Body of pancreas (tissue), 4 donors: ENCODE measurements at regions not wholly inside any gene's neighbourhood (a gene's known extent, or its start where the extent isn't known, plus 50 kb on each side); places are given as distances from the start of the nearest gene placed in this dataset.

Experiments
- ATAC-seq: fragments of 150-250 bp; one replicate; pipeline ENCODE4 v1.9.1; 2016
- DNase-seq, 4 donors: peaks; one replicate each; pipeline ENCODE4 v3.0.0-alpha.2; 2019
- H3K27ac ChIP-seq, 4 donors: fragments of 200-600 bp; sonication (generic); 1 replicate in 3 of 4; 2 replicates in 1 of 4; pipeline versions ENCODE4 v1.5.1 to v1.6.1; 2016 to 2019; ENCODE audit warnings: mild to moderate bottlenecking in 1 of 4, mixed read lengths in 1 of 4, moderate library complexity in 1 of 4
- H3K27me3 ChIP-seq, 2 donors: fragments of 200-600 bp; sonication (generic); one replicate each; pipeline ENCODE4 v1.6.0; 2016; ENCODE audit warnings: mild to moderate bottlenecking in 1 of 2
- H3K36me3 ChIP-seq, 2 donors: fragments of 200-600 bp; sonication (generic); replicated peaks in 1 of 2; 2 replicates each; pipeline ENCODE4 v1.5.1; 2016; ENCODE audit warnings: low read depth in 2 of 2; ENCODE audit not compliant: insufficient read depth in 1 of 2
- H3K4me1 ChIP-seq: fragments of 200-600 bp; sonication (generic); one replicate; pipeline ENCODE4 v1.6.0; 2016
- H3K4me3 ChIP-seq, 2 donors: fragments of 200-600 bp; sonication (generic); 1 replicate in 1 of 2; 2 replicates in 1 of 2; pipeline ENCODE4 v1.5.1; 2016 to 2019
- H3K9me3 ChIP-seq, 3 donors: fragments of 200-600 bp; sonication (generic); 1 replicate in 2 of 3; 2 replicates in 1 of 3; pipeline ENCODE4 v1.5.1; 2016
- CTCF ChIP-seq, 7 experiments: fragments of 450-650 bp in 4 of 7; fragments of 200-600 bp in 3 of 7; sonication (generic) in 3 of 7; IDR thresholded peaks; one replicate each; pipeline ENCODE4 v1.5.1; 2016 to 2019; ENCODE audit warnings: antibody characterized with exemption in 7 of 7
- POLR2A ChIP-seq, 3 donors: fragments of 450-650 bp; IDR thresholded peaks; one replicate each; pipeline ENCODE4 v1.6.1; 2016; ENCODE audit warnings: antibody characterized with exemption in 3 of 3, mild to moderate bottlenecking in 2 of 3
- WGBS, 2 donors: methylation state at CpG; one replicate each; pipeline ENCODE4 v1.1.5; 2017; 5-methylcytosine and 5-hydroxymethylcytosine counted together
- intact Hi-C: fragments of 100-400 bp; cut with DNase I; formaldehyde crosslinking; loops from one replicate; pipeline ENCODE4 v1.15.1; 2023

DNA sequence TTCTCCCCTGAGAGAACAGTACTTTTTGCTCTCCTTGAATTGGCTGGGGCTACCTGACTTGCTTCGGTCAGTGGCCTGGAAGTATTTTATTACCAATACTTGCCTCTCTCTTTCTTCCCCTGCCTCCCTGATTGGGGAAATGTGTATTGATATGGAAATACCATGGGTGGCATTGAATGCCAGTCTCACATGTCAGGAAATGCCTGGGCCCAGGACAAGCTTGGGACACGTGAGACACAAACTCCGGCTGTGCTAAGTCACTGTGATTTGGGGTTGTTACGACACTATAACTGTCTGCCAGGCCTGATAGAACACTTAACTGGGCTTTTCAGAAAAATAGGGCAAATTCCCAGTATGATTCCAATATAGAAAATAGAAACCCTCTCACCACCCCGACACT lies 238.3 kb downstream of the GADD45G start:
- no peaks in the 10 kb centered on the region for H3K9me3 ChIP-seq
- TF ChIP-seq POLR2A (IDR thresholded peaks at IDR 0.05) (no peak), CTCF (IDR thresholded peaks at IDR 0.05) (no peak)
- H3K27me3 ChIP-seq: no peaks in the 10 kb centered on the region
- peaks cover 7% of the 10 kb centered on the region for H3K4me1 ChIP-seq
- no peak overlapping the region for H3K4me3 ChIP-seq
- WGBS, 2 donors: 85 to 97% methylated on average over 5 of the region's 5 CpGs
- intact Hi-C loops: no loop called here
- H3K36me3 ChIP-seq: no peaks in the 10 kb centered on the region
- no peak for ATAC-seq
- no peak overlapping the region for H3K27ac ChIP-seq
- no peak for DNase-seq

GRCh38 chr9:89843591-89843990 lies 238.8 kb downstream of the GADD45G start:
- Histone ChIP-seq H3K4me3 (no peak overlapping the region), H3K4me1 (peaks cover 7% of the 10 kb centered on the region), H3K9me3 (no peaks in the 10 kb centered on the region), H3K27ac (no peak overlapping the region), H3K27me3 (no peaks in the 10 kb centered on the region), H3K36me3 (no peaks in the 10 kb centered on the region)
- no peak for TF ChIP-seq POLR2A (IDR thresholded peaks at IDR 0.05)
- TF ChIP-seq CTCF (IDR thresholded peaks at IDR 0.05): no peak
- no peak for DNase-seq
- no peak for ATAC-seq
- WGBS, 2 donors: 96 to 100% methylated on average over 3 of the region's 3 CpGs
- intact Hi-C loops: no loop called here

DNA sequence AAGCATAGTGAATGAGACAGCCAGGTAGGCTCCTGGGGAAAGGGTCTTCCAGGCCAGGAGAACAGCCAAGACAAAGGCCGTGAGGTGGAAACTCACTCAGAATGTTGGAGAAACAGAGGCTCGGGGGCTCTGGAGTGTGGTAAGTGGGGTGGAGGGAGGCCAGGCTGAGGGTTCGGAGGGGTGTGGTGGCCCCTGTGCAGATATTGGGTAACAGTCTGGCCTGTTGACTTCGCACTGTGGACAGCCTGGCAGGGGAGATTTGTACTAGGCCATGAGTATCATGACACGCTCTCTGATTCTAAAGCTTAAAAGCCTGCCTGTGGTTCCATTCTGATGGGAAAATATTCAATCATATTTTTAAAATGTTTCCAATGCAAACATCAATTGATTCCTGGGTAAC lies 239.3 kb downstream of the GADD45G start:
- intact Hi-C loops: no loop called here
- H3K27me3 ChIP-seq: no peaks in the 10 kb centered on the region
- H3K27ac ChIP-seq: no peak overlapping the region
- ATAC-seq (no peak), DNase-seq (no peak)
- no peaks in the 10 kb centered on the region for H3K9me3 ChIP-seq
- WGBS, 2 donors: 94% methylated on average over 5 of the region's 5 CpGs
- H3K4me1 ChIP-seq: peaks cover 7% of the 10 kb centered on the region
- H3K36me3 ChIP-seq: no peaks in the 10 kb centered on the region
- H3K4me3 ChIP-seq: no peak overlapping the region
- no peak for TF ChIP-seq POLR2A (IDR thresholded peaks at IDR 0.05)
- no peak for TF ChIP-seq CTCF (IDR thresholded peaks at IDR 0.05)

- Histone ChIP-seq H3K36me3 (no peaks in the 10 kb centered on the region), H3K9me3 (no peaks in the 10 kb centered on the region), H3K27ac (no peak overlapping the region), H3K4me1 (peaks cover 7% of the 10 kb centered on the region), H3K4me3 (no peak overlapping the region), H3K27me3 (no peaks in the 10 kb centered on the region)
- ATAC-seq (no peak), DNase-seq (no peak)
- TF ChIP-seq POLR2A (IDR thresholded peaks at IDR 0.05): no peak
- intact Hi-C loops: no loop called here
- WGBS, 2 donors: 76 to 83% methylated on average over 6 of the region's 6 CpGs
Measured at GRCh38 chr9:89844535-89844934, 239.7 kb downstream of the GADD45G start.

GRCh38 chr9:89845321-89845720 lies 240.5 kb downstream of the GADD45G start:
- ATAC-seq: no peak

More at GRCh38 chr9:89845321-89845720, 240.5 kb downstream of the GADD45G start:
- no peaks in the 10 kb centered on the region for H3K27me3 ChIP-seq
- no peaks in the 10 kb centered on the region for H3K36me3 ChIP-seq
- no peak overlapping the region for H3K27ac ChIP-seq
- no peaks in the 10 kb centered on the region for H3K9me3 ChIP-seq
- 74 to 79% methylated on average over 3 of the region's 3 CpGs for WGBS, 2 donors
- TF ChIP-seq CTCF (IDR thresholded peaks at IDR 0.05) (no peak), POLR2A (IDR thresholded peaks at IDR 0.05) (no peak)
- no peak overlapping the region for H3K4me3 ChIP-seq
- intact Hi-C loops: no loop called here
- peaks cover 7% of the 10 kb centered on the region for H3K4me1 ChIP-seq
- DNase-seq: no peak
